Activated T-cell treated with anti-CD3 and anti-CD28 coated beads, Interleukin-2, amount 50 U/mL, for 72 hours (primary cell): ENCODE measurements at regions not wholly inside any gene's neighbourhood (a gene's known extent, or its start where the extent isn't known, plus 50 kb on each side); places are given as distances from the start of the nearest gene placed in this dataset.

Experiments
- ATAC-seq, 2 donors: fragments of 150-1000 bp; cut with Tn5 transposase; replicated peaks in 1 of 2; 2 replicates each; pipeline ENCODE4 v1.10.0; 2021; ENCODE audit warnings: moderate library complexity in 2 of 2, mild to moderate bottlenecking in 1 of 2
- DNase-seq, 2 donors: peaks; one replicate each; pipeline ENCODE4 v3.0.0; 2021 to 2022; ENCODE audit warnings: mixed read lengths in 1 of 2
- H3K27ac Mint-ChIP-seq: one replicate; pipeline ENCODE4 v1.8.0; 2022; ENCODE audit warnings: mild to moderate bottlenecking, moderate library complexity, mixed read lengths
- H3K27me3 Mint-ChIP-seq: one replicate; pipeline ENCODE4 v1.8.0; 2022; ENCODE audit warnings: low read depth, mixed read lengths
- H3K36me3 Mint-ChIP-seq, 2 donors: one replicate each; pipeline ENCODE4 v1.8.0; 2022; ENCODE audit warnings: mixed read lengths in 2 of 2, mild to moderate bottlenecking in 1 of 2; ENCODE audit not compliant: insufficient read depth in 2 of 2
- H3K4me1 Mint-ChIP-seq: one replicate; pipeline ENCODE4 v1.8.0; 2022; ENCODE audit warnings: low read depth, mixed read lengths
- H3K4me3 Mint-ChIP-seq, 2 donors: one replicate each; pipeline ENCODE4 v1.8.0; 2022; ENCODE audit warnings: mild to moderate bottlenecking in 2 of 2, mixed read lengths in 2 of 2, moderate library complexity in 2 of 2
- H3K9me3 Mint-ChIP-seq, 2 donors: one replicate each; pipeline ENCODE4 v1.8.0; 2022; ENCODE audit warnings: mixed read lengths in 2 of 2

DNA sequence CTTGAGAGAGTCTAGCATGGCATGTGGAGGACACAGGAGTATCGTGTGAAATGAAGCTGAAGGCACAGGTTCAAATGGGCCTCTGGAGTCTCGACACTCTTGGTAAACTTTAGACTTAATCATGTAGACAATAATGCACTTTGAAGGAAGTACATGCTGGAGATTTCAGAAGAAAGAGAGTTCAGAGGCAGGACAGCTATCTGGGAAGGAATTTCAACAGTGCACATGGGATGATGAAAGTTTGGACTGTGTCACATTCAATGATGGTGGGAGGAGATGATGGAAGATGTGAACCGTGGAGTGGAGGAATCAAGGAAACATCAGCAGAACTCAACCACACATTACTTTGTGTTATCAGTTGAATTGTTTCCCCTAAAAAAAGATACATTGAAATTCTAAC is 88.6 kb upstream of the PAPPA start:
- Mint-ChIP-seq H3K4me1 (no peaks in the 10 kb centered on the region), H3K36me3 (no peaks in the 10 kb centered on the region)
- ATAC-seq, result no peak

DNA sequence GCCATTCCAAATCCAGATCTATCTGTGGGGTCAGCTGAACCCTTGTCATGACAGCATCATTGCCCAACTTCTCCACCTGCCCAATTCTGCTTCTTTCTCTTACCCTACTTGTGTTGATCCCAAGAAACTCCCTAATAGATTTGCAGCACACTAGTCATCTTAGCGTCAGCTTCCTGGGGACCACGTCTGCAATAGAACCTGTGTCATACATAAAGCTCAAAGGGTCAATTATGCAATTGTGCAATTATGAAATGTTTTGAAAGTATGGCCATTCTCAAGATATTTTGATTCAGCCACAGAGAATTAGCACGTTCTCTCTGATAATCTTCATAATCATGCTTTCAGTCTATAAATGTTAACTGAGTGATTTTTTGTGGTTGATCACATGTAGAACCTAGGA is 87.4 kb upstream of the PAPPA start:
- Mint-ChIP-seq H3K27me3 (no peaks in the 10 kb centered on the region), H3K9me3 (peaks cover under 1 to 2% of the 10 kb centered on the region in 2 donors), H3K4me1 (no peaks in the 10 kb centered on the region), H3K36me3 (no peaks in the 10 kb centered on the region), H3K27ac (no peak overlapping the region), H3K4me3 (no peak overlapping the region)
- DNase-seq (no peak), ATAC-seq (no peak)

More for the DNA sequence above, 88.6 kb upstream of the PAPPA start:
- H3K27ac Mint-ChIP-seq, result no peak overlapping the region
- H3K9me3 Mint-ChIP-seq, result peaks cover 0 to 2% of the 10 kb centered on the region in 2 donors
- DNase-seq, result no peak
- no peaks in the 10 kb centered on the region for H3K27me3 Mint-ChIP-seq
- no peak overlapping the region for H3K4me3 Mint-ChIP-seq

DNA sequence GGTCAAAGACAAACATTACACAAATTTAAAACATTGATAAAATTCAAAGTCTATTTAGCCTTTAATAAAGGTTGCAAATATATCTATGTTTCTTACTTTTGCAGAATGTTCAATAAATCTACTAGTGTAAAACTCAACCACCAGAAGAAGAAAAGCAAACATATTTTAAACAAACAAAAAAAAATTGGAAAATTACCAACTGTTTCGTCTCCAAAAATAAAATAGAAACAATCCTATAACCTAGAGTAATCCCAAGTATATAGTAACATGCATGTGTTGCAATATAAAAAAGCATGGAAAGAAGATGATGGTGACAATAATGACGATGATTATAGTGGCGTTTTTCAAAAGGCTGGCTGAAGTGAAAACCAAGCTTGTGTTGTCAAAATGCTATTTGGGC is 86.0 kb upstream of the PAPPA start:
- Mint-ChIP-seq H3K9me3 (peaks cover 1 to 2% of the 10 kb centered on the region in 2 donors), H3K4me3 (no peak overlapping the region), H3K36me3 (no peaks in the 10 kb centered on the region), H3K4me1 (no peaks in the 10 kb centered on the region), H3K27ac (no peak overlapping the region), H3K27me3 (no peaks in the 10 kb centered on the region)
- ATAC-seq (no peak), DNase-seq (no peak)

DNA sequence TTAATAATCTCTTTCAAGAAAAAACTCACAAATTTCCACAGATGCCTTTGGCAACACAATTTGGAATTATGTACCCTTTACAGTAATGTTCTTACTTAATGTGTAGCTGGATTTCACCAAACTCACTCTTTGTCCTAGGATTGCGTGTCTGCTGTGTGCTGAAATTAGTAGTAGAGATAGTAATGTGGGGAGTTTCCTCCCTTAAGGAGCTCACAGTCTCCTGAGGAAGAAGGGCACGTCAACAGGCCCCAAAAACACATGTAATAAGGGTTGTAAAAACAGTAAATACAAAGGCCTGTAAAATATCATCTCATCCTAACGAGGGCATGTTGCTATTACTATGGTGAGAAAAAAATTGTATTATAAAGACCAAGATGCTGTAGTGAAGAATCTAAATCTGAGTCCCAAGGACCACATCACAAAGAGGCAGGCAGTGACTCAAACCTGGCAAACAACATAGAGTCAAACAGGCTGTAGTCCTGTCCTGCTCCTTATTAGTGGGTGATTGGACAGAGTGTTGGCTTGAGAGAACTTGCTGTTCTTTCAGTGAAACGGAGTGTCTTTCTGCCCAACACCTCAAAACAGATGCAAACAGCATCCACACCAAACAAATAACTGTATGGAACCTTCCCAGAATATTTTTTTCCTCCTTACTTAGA is 83.2 kb upstream of the PAPPA start:
- no peaks in the 10 kb centered on the region for H3K36me3 Mint-ChIP-seq
- peaks cover 1% of the 10 kb centered on the region in 2 donors for H3K9me3 Mint-ChIP-seq
- ATAC-seq (no peak), DNase-seq (no peak)
- H3K27me3 Mint-ChIP-seq, result no peaks in the 10 kb centered on the region
- no peaks in the 10 kb centered on the region for H3K4me1 Mint-ChIP-seq
- no peak overlapping the region for H3K4me3 Mint-ChIP-seq
- no peak overlapping the region for H3K27ac Mint-ChIP-seq

DNA sequence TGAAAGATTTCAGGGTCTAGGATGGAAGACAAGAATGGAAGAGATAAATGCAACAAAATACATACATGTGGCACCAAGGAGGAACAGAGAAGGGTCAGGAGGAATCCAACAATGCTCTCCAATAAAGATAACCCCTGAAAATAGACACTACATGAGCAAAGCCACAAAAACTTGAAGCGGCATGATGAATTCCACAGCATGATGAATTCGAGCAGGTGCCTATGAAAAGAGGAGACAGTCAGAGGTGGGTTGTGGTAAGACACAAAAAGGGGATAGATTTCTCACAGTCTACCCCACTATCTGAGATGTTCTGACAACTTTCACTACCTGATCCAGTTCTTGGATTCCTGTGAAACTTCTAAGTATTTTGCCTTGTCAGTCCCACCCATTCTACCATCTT is 81.5 kb upstream of the PAPPA start:
- no peaks in the 10 kb centered on the region for H3K27me3 Mint-ChIP-seq
- H3K36me3 Mint-ChIP-seq, result no peaks in the 10 kb centered on the region
- H3K4me3 Mint-ChIP-seq, result no peak overlapping the region
- no peak for ATAC-seq
- no peak for DNase-seq
- H3K9me3 Mint-ChIP-seq, result peaks cover 1% of the 10 kb centered on the region in 2 donors
- H3K4me1 Mint-ChIP-seq, result no peaks in the 10 kb centered on the region
- H3K27ac Mint-ChIP-seq, result no peak overlapping the region

DNA sequence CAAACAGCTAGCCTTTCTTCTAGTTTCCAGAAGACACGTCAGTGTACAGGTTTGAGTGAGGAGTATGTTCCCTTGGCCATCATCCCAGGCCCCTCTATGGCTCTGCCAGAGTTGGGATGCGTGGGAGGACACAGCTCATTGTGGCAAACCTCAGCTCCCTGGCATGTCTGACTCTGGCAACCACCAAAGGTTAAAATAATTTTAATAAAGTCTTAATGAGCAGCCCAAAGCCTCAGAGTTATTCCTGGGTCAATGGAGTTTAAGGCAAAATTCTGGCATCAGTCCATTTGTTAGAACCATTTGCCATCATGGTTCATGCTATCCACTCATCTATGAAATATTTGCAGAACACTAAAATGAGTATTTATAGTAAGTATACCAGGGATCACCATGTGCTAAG is 79.8 kb upstream of the PAPPA start:
- ATAC-seq (no peak), DNase-seq (no peak)
- Mint-ChIP-seq H3K27me3 (no peaks in the 10 kb centered on the region), H3K9me3 (peaks cover 1% of the 10 kb centered on the region in 2 donors), H3K4me1 (no peaks in the 10 kb centered on the region), H3K27ac (no peak overlapping the region), H3K36me3 (no peaks in the 10 kb centered on the region), H3K4me3 (no peak overlapping the region)

DNA sequence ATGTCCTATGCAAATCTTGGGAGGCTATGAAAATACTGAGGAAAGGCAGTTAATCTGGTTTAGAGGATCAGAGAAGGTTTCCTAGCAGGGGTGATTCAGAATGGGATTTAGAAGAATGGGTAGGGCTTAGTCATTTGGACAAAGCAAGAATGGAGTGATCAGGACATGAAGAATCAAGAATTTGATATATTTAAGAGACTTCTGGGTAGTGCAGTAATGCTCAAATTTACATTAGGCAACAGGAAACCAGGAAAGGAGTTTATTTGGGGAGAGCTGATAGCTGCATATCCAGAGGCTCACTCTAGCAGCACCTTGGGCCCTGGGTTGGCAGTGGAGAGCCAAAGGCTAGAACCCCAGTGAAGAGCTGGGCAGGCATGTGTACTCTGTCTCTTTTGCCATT is 78.9 kb upstream of the PAPPA start:
- no peaks in the 10 kb centered on the region for H3K27me3 Mint-ChIP-seq
- H3K27ac Mint-ChIP-seq, result no peak overlapping the region
- no peaks in the 10 kb centered on the region for H3K36me3 Mint-ChIP-seq
- no peak for ATAC-seq
- no peaks in the 10 kb centered on the region for H3K4me1 Mint-ChIP-seq
- H3K4me3 Mint-ChIP-seq, result no peak overlapping the region
- DNase-seq, result no peak
- H3K9me3 Mint-ChIP-seq, result peaks cover 1% of the 10 kb centered on the region in 2 donors

DNA sequence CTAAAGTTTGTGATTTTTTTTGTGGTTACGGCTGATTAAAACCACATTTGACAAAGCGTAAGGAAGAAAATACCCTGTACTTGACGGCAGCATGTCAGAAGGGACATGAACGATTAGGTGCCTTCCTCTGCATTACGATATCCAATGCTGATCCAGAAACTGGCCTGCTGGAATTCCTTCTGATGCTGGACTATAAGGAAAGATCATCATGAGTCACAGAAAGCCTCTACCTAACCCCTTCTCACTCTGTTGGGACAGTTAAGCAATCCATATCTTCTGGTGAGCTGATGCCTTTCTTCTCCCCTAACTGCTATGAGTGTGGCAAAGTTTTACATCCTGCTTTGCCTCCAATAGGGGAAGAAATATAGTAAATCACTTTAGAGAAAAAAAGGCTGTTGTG is 78.4 kb upstream of the PAPPA start:
- Mint-ChIP-seq H3K27ac (no peak overlapping the region), H3K27me3 (no peaks in the 10 kb centered on the region), H3K36me3 (no peaks in the 10 kb centered on the region), H3K4me1 (no peaks in the 10 kb centered on the region), H3K9me3 (peaks cover 1% of the 10 kb centered on the region in 2 donors), H3K4me3 (no peak overlapping the region)
- ATAC-seq (no peak), DNase-seq (no peak)

DNA sequence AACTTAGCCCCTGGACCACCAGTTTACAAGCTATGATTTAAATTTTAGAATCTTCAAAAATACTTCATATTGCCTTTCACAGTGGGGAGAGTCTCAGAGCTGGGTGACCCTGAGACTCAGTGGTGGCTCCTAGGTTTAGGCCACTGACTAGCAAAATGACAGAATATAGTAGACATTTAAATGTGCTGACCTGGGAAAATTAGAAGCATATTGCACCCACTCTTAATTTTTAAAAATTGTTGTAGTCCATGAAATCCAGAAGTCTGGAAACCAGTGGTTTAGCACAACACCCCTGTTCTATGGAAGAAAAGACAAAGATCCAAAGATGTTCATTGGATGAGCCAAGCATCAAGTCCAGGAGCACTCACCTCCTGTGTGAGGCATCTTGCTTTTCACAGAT is 75.0 kb upstream of the PAPPA start:
- DNase-seq (no peak), ATAC-seq (no peak)
- Mint-ChIP-seq H3K27ac (no peak overlapping the region), H3K27me3 (no peaks in the 10 kb centered on the region), H3K36me3 (no peaks in the 10 kb centered on the region), H3K9me3 (no peaks in the 10 kb centered on the region), H3K4me3 (no peak overlapping the region), H3K4me1 (no peaks in the 10 kb centered on the region)

DNA sequence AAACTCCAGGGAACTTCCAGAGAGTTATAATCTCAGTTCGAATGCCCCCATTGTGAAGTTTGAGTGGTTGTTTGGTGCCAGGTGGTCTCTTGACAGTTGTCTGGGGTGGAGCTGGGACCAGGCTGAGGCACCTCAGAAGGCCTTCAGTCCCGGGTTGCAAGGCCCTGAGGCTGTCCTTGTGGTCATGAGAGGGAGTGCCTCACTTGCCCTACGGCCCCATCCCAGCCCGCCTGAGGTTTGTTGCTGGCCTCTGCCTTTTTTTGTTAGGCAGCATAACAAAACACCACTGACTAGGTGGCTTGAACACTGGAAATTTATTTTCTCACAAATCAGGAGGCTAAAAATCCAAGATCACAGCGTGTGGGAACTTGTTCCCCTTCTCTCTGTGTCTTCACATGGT is 73.0 kb upstream of the PAPPA start:
- Mint-ChIP-seq H3K9me3 (no peaks in the 10 kb centered on the region), H3K27ac (no peak overlapping the region), H3K36me3 (no peaks in the 10 kb centered on the region), H3K4me3 (no peak overlapping the region), H3K27me3 (no peaks in the 10 kb centered on the region), H3K4me1 (no peaks in the 10 kb centered on the region)
- DNase-seq (no peak), ATAC-seq (no peak)

DNA sequence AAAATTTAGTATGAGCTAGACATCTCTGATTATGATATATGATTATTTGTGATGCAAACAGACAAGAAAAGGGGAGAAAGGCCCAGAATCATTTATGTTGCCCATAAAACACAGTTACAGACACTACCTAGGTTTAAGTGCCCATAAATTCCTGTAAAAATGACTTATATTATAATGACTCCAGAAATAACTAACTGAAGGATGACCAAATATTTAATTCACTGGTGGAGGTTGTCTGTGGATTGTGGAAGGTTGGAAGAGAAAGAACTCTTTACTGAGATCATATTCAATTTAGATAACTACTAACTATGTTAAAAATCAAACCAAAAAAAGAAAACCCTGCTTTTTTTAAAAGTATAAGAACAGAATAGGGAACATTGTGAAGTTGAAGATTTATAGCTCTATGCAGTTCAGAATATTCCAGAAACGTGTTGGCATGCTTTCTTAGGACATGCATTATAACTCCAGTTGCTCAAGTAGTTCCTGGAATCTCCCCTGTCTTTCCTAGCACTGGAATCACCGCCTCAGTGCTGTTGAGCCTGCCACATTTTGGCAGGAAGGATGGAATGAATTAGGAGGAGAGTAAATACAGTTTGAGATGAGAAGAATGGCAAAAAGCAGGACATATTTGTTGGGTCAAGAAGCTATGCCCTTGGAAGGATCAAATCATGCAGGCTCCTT is 72.0 kb upstream of the PAPPA start:
- Mint-ChIP-seq H3K27ac (no peak overlapping the region), H3K36me3 (no peaks in the 10 kb centered on the region), H3K9me3 (no peaks in the 10 kb centered on the region), H3K27me3 (no peaks in the 10 kb centered on the region), H3K4me3 (no peak overlapping the region), H3K4me1 (no peaks in the 10 kb centered on the region)
- ATAC-seq (no peak), DNase-seq (no peak)

DNA sequence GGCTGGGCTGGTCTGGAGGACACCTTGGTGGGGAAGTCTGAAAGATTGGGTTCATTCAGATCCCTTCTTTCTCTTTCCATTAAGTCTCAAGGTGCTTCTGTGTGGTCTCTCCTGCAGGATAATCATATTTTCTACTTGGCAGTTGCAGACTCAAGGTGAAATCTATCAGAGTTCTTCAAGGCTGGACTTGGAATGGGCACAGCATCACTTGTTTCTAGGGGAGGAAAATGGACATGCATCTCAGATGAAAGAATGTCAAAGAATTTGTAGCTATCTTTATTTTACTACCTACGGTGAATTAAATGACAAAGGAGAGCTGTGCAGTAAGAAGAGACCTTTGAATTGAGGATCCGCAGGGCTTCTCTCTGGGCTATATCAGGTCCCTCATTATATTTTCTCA is 69.8 kb upstream of the PAPPA start:
- Mint-ChIP-seq H3K36me3 (no peaks in the 10 kb centered on the region), H3K9me3 (no peaks in the 10 kb centered on the region), H3K4me3 (no peak overlapping the region), H3K4me1 (no peaks in the 10 kb centered on the region), H3K27me3 (no peaks in the 10 kb centered on the region), H3K27ac (no peak overlapping the region)
- DNase-seq (no peak), ATAC-seq (no peak)

DNA sequence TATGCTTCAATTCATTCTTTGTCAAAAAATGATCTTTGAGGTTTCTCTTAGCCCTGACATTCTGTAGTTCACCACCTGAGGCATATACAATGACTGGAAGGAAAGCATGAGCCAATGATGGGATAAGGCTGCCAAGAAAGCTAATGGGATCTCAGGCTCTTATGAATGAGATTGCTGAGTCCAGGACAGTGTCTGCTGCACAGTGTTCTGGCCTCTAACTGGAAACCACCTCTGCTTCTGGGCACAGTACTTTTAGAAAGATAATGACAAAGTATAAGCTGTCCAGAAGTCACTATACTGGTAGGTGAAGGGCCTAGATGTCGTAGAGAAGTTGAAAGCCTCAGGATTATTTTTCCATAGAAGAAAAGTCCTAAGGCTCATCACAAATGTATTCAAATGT is 69.1 kb upstream of the PAPPA start:
- DNase-seq (no peak), ATAC-seq (no peak)
- no peaks in the 10 kb centered on the region for H3K9me3 Mint-ChIP-seq
- no peaks in the 10 kb centered on the region for H3K27me3 Mint-ChIP-seq
- no peaks in the 10 kb centered on the region for H3K36me3 Mint-ChIP-seq
- H3K27ac Mint-ChIP-seq, result no peak overlapping the region
- no peaks in the 10 kb centered on the region for H3K4me1 Mint-ChIP-seq
- no peak overlapping the region for H3K4me3 Mint-ChIP-seq

DNA sequence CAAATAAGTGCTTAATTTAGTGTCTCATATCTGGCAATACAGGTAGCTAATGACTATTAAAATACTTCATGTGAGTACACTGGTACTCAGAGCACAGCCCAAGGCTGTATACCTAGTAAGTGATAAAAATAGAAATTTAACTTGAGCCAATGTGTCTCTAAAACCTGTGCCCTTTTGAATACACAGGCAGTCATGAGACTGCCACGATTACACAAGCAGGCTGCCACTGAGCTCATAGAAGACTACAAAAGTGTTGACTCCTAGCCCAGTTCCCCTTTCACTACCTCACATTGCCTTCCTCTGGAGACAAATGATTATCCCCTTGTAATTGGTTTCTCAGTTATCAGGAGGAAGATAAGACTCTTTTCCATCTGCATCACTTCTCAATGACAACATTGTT is 66.3 kb upstream of the PAPPA start:
- ATAC-seq (no peak), DNase-seq (no peak)
- Mint-ChIP-seq H3K27me3 (no peaks in the 10 kb centered on the region), H3K36me3 (no peaks in the 10 kb centered on the region), H3K4me3 (no peak overlapping the region), H3K27ac (no peak overlapping the region), H3K9me3 (peaks cover 0 to 4% of the 10 kb centered on the region in 2 donors), H3K4me1 (no peaks in the 10 kb centered on the region)
